Body of pancreas (tissue), 4 donors: ENCODE measurements at regions not wholly inside any gene's neighbourhood (a gene's known extent, or its start where the extent isn't known, plus 50 kb on each side); places are given as distances from the start of the nearest gene placed in this dataset.

Experiments used
- ATAC-seq: fragments of 150-250 bp; one replicate; pipeline ENCODE4 v1.9.1; 2016
- DNase-seq, 4 donors: peaks; one replicate each; pipeline ENCODE4 v3.0.0-alpha.2; 2019
- H3K27ac ChIP-seq, 4 donors: fragments of 200-600 bp; sonication (generic); 1 replicate in 3 of 4; 2 replicates in 1 of 4; pipeline versions ENCODE4 v1.5.1 to v1.6.1; 2016 to 2019; ENCODE audit warnings: mild to moderate bottlenecking in 1 of 4, mixed read lengths in 1 of 4, moderate library complexity in 1 of 4
- H3K27me3 ChIP-seq, 2 donors: fragments of 200-600 bp; sonication (generic); one replicate each; pipeline ENCODE4 v1.6.0; 2016; ENCODE audit warnings: mild to moderate bottlenecking in 1 of 2
- H3K36me3 ChIP-seq, 2 donors: fragments of 200-600 bp; sonication (generic); replicated peaks in 1 of 2; 2 replicates each; pipeline ENCODE4 v1.5.1; 2016; ENCODE audit warnings: low read depth in 2 of 2; ENCODE audit not compliant: insufficient read depth in 1 of 2
- H3K4me1 ChIP-seq: fragments of 200-600 bp; sonication (generic); one replicate; pipeline ENCODE4 v1.6.0; 2016
- H3K4me3 ChIP-seq, 2 donors: fragments of 200-600 bp; sonication (generic); 1 replicate in 1 of 2; 2 replicates in 1 of 2; pipeline ENCODE4 v1.5.1; 2016 to 2019
- H3K9me3 ChIP-seq, 3 donors: fragments of 200-600 bp; sonication (generic); 1 replicate in 2 of 3; 2 replicates in 1 of 3; pipeline ENCODE4 v1.5.1; 2016
- CTCF ChIP-seq, 7 experiments: fragments of 450-650 bp in 4 of 7; fragments of 200-600 bp in 3 of 7; sonication (generic) in 3 of 7; IDR thresholded peaks; one replicate each; pipeline ENCODE4 v1.5.1; 2016 to 2019; ENCODE audit warnings: antibody characterized with exemption in 7 of 7
- POLR2A ChIP-seq, 3 donors: fragments of 450-650 bp; IDR thresholded peaks; one replicate each; pipeline ENCODE4 v1.6.1; 2016; ENCODE audit warnings: antibody characterized with exemption in 3 of 3, mild to moderate bottlenecking in 2 of 3
- WGBS, 2 donors: methylation state at CpG; one replicate each; pipeline ENCODE4 v1.1.5; 2017; 5-methylcytosine and 5-hydroxymethylcytosine counted together
- intact Hi-C: fragments of 100-400 bp; cut with DNase I; formaldehyde crosslinking; loops from one replicate; pipeline ENCODE4 v1.15.1; 2023

GRCh38 chr9:103988821-103989220 is 105.3 kb upstream of the SMC2 start:
- Histone ChIP-seq H3K4me1 (no peaks in the 10 kb centered on the region), H3K27ac (no peak overlapping the region), H3K27me3 (no peaks in the 10 kb centered on the region), H3K9me3 (no peaks in the 10 kb centered on the region), H3K36me3 (no peaks in the 10 kb centered on the region), H3K4me3 (no peak overlapping the region)
- no peak for ATAC-seq
- DNase-seq, result no peak
- TF ChIP-seq CTCF (IDR thresholded peaks at IDR 0.05), result no peak
- TF ChIP-seq POLR2A (IDR thresholded peaks at IDR 0.05), result no peak
- 64 to 69% methylated on average over 2 of the region's 2 CpGs for whole genome bisulfite sequencing, 2 donors
- intact Hi-C loops, result no loop called here

- TF ChIP-seq POLR2A (IDR thresholded peaks at IDR 0.05) (no peak), CTCF (IDR thresholded peaks at IDR 0.05) (no peak)
- DNase-seq (no peak), ATAC-seq (no peak)
- Histone ChIP-seq H3K4me3 (no peak overlapping the region), H3K36me3 (no peaks in the 10 kb centered on the region), H3K27ac (no peak overlapping the region), H3K4me1 (no peaks in the 10 kb centered on the region), H3K27me3 (no peaks in the 10 kb centered on the region), H3K9me3 (no peaks in the 10 kb centered on the region)
- intact Hi-C loops, result no loop called here
- WGBS, 2 donors, result 70 to 77% methylated on average over 2 of the region's 2 CpGs
Observed at GRCh38 chr9:103990311-103990710, 103.8 kb upstream of the SMC2 start.

- no peak overlapping the region for H3K27ac ChIP-seq
- no peaks in the 10 kb centered on the region for H3K4me1 ChIP-seq
- DNase-seq (no peak), ATAC-seq (no peak)
- H3K9me3 ChIP-seq, result no peaks in the 10 kb centered on the region
- intact Hi-C loops, result no loop called here
- no peaks in the 10 kb centered on the region for H3K36me3 ChIP-seq
- 47 to 56% methylated on average over 2 of the region's 2 CpGs for WGBS, 2 donors
- no peak for TF ChIP-seq CTCF (IDR thresholded peaks at IDR 0.05)
- TF ChIP-seq POLR2A (IDR thresholded peaks at IDR 0.05), result no peak
- no peaks in the 10 kb centered on the region for H3K27me3 ChIP-seq
- H3K4me3 ChIP-seq, result no peak overlapping the region
Observed at GRCh38 chr9:103991001-103991400, 103.1 kb upstream of the SMC2 start.

- no peak overlapping the region for H3K27ac ChIP-seq
- no peaks in the 10 kb centered on the region for H3K36me3 ChIP-seq
- WGBS, 2 donors, result 43 to 58% methylated on average over 1 of the region's 1 CpG
- no peaks in the 10 kb centered on the region for H3K27me3 ChIP-seq
- intact Hi-C loops, result no loop called here
- no peak overlapping the region for H3K4me3 ChIP-seq
- ATAC-seq (no peak), DNase-seq (no peak)
- TF ChIP-seq CTCF (IDR thresholded peaks at IDR 0.05) (no peak), POLR2A (IDR thresholded peaks at IDR 0.05) (no peak)
- H3K9me3 ChIP-seq, result no peaks in the 10 kb centered on the region
- no peaks in the 10 kb centered on the region for H3K4me1 ChIP-seq
Observed at GRCh38 chr9:103991698-103992097, 102.4 kb upstream of the SMC2 start.

GRCh38 chr9:103992938-103993579 is 101.0 kb upstream of the SMC2 start:
- intact Hi-C loops, result no loop called here
- no peak for DNase-seq
- no peak overlapping the region for H3K27ac ChIP-seq
- H3K4me3 ChIP-seq, result no peak overlapping the region
- H3K9me3 ChIP-seq, result no peaks in the 10 kb centered on the region
- no peak for ATAC-seq
- H3K36me3 ChIP-seq, result no peaks in the 10 kb centered on the region
- H3K27me3 ChIP-seq, result no peaks in the 10 kb centered on the region
- 73 to 75% methylated on average over 3 of the region's 3 CpGs for WGBS, 2 donors
- H3K4me1 ChIP-seq, result no peaks in the 10 kb centered on the region
- TF ChIP-seq CTCF (IDR thresholded peaks at IDR 0.05) (no peak), POLR2A (IDR thresholded peaks at IDR 0.05) (no peak)
